HFFc6 (cell line): ENCODE measurements at regions not wholly inside any gene's neighbourhood (a gene's known extent, or its start where the extent isn't known, plus 50 kb on each side); places are given as distances from the start of the nearest gene placed in this dataset.

ENCODE experiments used
- DNase-seq: peaks from one replicate; pipeline ENCODE4 v3.0.0-alpha.2; 2018
- H3K27ac Mint-ChIP-seq: 2 replicates; pipeline ENCODE4 v1.8.0; 2020; ENCODE audit warnings: mild to moderate bottlenecking, mixed read lengths
- H3K27me3 Mint-ChIP-seq: 2 replicates; pipeline ENCODE4 v1.8.0; 2021; ENCODE audit warnings: mild to moderate bottlenecking, moderate library complexity, mixed read lengths; ENCODE audit not compliant: insufficient read depth
- H3K36me3 Mint-ChIP-seq: 2 replicates; pipeline ENCODE4 v1.8.0; 2021; ENCODE audit warnings: low read depth, mixed read lengths
- H3K4me1 Mint-ChIP-seq: 2 replicates; pipeline ENCODE4 v1.8.0; 2020; ENCODE audit warnings: low read depth, mixed read lengths
- H3K4me3 Mint-ChIP-seq: 2 replicates; pipeline ENCODE4 v1.8.0; 2020; ENCODE audit warnings: mild to moderate bottlenecking, moderate library complexity, mixed read lengths
- H3K9me3 Mint-ChIP-seq: 2 replicates; pipeline ENCODE4 v1.8.0; 2020; ENCODE audit warnings: mild to moderate bottlenecking, mixed read lengths
- TF ChIP-seq, protein P1 (sequence below): fragments of 200-600 bp; sonication (generic); IDR thresholded peaks from 2 replicates; pipeline ENCODE4 v1.5.0; 2021; ENCODE audit warnings: antibody characterized with exemption, mild to moderate bottlenecking

DNA sequence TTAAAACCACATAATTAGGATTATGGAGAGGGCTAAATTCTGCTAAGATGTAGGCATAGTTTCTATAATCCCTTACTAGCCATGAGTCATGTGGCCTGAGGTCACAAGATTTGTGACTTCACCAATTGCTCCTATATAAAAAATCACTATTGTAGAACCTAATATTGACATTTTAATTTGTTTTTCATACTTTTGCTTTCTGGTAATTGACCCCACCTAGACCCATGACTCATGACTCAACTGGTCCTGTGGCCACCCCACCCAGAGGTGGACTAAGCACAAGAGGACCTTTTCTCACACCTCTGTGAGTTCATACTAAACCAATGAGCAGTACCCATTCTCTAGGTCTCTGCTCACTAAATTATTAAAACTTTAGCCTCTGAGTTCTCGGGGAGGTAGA is 1567.5 kb upstream of the LRRTM1 start:
- peaks cover 39% of the 10 kb centered on the region for H3K9me3 Mint-ChIP-seq
- no peak overlapping the region for H3K4me3 Mint-ChIP-seq
- H3K27ac Mint-ChIP-seq = no peak overlapping the region
- no peaks in the 10 kb centered on the region for H3K36me3 Mint-ChIP-seq
- H3K27me3 Mint-ChIP-seq = no peaks in the 10 kb centered on the region
- TF ChIP-seq, protein P1, sequence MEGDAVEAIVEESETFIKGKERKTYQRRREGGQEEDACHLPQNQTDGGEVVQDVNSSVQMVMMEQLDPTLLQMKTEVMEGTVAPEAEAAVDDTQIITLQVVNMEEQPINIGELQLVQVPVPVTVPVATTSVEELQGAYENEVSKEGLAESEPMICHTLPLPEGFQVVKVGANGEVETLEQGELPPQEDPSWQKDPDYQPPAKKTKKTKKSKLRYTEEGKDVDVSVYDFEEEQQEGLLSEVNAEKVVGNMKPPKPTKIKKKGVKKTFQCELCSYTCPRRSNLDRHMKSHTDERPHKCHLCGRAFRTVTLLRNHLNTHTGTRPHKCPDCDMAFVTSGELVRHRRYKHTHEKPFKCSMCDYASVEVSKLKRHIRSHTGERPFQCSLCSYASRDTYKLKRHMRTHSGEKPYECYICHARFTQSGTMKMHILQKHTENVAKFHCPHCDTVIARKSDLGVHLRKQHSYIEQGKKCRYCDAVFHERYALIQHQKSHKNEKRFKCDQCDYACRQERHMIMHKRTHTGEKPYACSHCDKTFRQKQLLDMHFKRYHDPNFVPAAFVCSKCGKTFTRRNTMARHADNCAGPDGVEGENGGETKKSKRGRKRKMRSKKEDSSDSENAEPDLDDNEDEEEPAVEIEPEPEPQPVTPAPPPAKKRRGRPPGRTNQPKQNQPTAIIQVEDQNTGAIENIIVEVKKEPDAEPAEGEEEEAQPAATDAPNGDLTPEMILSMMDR = no peak
- no peak for DNase-seq
- no peaks in the 10 kb centered on the region for H3K4me1 Mint-ChIP-seq

DNA sequence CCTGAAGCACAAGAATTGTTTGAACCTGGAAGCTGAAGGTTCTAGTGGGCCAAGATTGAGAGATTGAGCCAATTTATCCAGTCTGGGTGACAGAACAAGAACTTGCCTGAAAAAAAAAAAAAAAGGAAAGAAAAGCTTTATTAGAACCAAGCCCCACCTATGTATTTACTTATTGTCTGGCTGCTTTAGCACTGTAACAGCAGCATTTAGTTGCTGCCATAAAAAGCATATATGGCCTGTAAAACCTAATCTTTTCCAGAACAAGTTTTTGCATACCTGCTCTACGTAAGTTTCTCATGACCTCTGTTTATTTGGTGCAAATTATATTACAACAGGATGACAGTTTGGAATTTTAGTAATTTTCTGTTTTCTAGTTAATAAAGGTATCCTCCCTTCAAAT is 1565.6 kb upstream of the LRRTM1 start:
- H3K36me3 Mint-ChIP-seq = no peaks in the 10 kb centered on the region
- no peak for DNase-seq
- no peaks in the 10 kb centered on the region for H3K27me3 Mint-ChIP-seq
- H3K9me3 Mint-ChIP-seq = peaks cover 38% of the 10 kb centered on the region
- no peak overlapping the region for H3K4me3 Mint-ChIP-seq
- H3K27ac Mint-ChIP-seq = no peak overlapping the region
- H3K4me1 Mint-ChIP-seq = no peaks in the 10 kb centered on the region
- TF ChIP-seq, protein P1 = no peak

DNA sequence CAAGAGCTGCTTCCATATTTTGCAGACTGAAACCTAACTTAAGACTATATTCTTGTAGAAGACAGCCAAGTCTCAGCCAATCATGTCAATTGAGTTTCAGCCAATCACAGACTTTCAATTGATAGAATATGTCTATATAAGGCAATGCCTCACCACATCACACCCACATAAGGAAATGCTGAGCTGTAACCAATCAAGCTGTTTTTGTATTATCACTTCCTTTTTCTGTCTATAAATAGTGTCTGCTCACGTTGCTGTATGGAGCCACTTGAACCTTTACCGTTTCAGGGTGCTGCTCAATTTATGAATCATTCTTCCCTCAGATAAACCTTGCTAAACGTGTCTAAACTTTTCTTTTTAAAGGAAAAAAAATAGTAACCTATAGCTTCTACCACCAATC is 1554.4 kb upstream of the LRRTM1 start:
- Mint-ChIP-seq H3K4me3 (no peak overlapping the region), H3K36me3 (no peaks in the 10 kb centered on the region), H3K9me3 (peaks cover 31% of the 10 kb centered on the region), H3K27ac (no peak overlapping the region), H3K4me1 (no peaks in the 10 kb centered on the region), H3K27me3 (no peaks in the 10 kb centered on the region; the same call in 1 of the 2 replicates)
- no peak for DNase-seq
- TF ChIP-seq, protein P1 = no peak

DNA sequence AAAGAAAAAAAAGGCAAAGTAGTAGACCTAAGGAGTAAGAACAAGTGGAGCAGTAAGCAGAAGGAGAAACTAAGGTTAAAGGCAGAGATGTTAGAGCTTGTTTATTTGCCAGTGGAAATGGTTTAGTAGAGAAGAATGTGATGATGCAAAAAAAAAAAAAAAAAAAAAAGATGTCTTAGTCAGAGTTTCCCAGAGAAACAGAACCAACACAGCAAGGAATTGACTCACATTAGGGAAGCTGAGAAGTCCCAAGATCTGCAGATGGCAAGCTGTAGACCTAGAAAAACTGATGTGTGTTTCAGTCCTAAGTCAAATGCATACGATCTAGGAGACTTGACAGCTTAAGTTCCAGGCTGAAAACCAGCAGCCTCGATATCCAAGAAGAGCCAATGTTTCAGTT is 1548.8 kb upstream of the LRRTM1 start:
- H3K4me1 Mint-ChIP-seq = no peaks in the 10 kb centered on the region
- DNase-seq = no peak
- TF ChIP-seq, protein P1 = no peak

DNA sequence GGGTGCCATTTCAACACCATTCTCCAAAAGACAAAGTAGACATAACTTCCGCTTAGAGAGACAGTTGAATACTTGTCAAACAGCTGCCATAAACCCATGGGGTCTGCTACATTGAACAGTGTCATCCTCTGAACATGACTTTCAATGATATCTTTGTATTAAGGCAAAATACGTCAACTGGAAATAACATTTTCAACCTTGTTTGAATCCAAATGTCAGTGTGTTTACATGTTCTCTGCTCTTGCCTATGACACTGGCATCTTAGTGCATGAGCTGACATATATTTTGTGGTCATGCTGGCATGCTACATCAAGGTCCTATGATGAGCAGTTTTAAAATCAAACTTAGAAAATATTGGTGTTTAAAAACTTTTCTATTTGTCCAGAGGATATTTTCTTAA is 1548.1 kb upstream of the LRRTM1 start:
- no peak for DNase-seq
- Mint-ChIP-seq H3K9me3 (peaks cover 19% of the 10 kb centered on the region), H3K4me1 (no peaks in the 10 kb centered on the region), H3K27me3 (no peaks in the 10 kb centered on the region), H3K4me3 (no peak overlapping the region), H3K36me3 (no peaks in the 10 kb centered on the region), H3K27ac (no peak overlapping the region)
- TF ChIP-seq, protein P1 = no peak

More for the DNA sequence above, 1548.8 kb upstream of the LRRTM1 start:
- no peaks in the 10 kb centered on the region for H3K27me3 Mint-ChIP-seq
- no peak overlapping the region for H3K4me3 Mint-ChIP-seq
- H3K9me3 Mint-ChIP-seq = peaks cover 19% of the 10 kb centered on the region
- H3K36me3 Mint-ChIP-seq = no peaks in the 10 kb centered on the region
- H3K27ac Mint-ChIP-seq = no peak overlapping the region

DNA sequence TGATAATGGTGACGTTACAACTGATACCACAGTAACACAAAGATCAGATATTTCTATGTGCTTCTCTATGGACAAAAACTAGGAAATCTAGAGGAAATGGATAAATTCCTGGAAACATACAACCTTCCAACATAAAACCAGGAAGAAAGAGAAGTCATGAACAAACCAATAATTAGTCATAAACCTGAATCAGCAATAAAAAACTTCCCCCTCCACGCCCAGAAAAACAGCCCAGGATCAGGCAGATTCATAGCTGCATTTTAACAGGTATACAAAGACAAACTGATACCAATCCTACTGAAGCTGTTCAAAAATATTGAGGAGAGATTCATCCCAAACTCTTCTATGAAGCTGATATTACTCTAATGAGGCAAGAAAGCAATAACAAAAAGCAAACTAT is 1535.2 kb upstream of the LRRTM1 start:
- Mint-ChIP-seq H3K4me3 (no peak overlapping the region), H3K4me1 (no peaks in the 10 kb centered on the region), H3K36me3 (peaks cover 4% of the 10 kb centered on the region; the same call in 1 of the 2 replicates), H3K27ac (no peak overlapping the region), H3K9me3 (peaks cover 32% of the 10 kb centered on the region), H3K27me3 (no peaks in the 10 kb centered on the region)
- DNase-seq = no peak
- TF ChIP-seq, protein P1 = no peak
